ENCODE measurements at regions not wholly inside any gene's neighbourhood (a gene's known extent, or its start where the extent isn't known, plus 50 kb on each side); places are given as distances from the start of the nearest gene placed in this dataset.
A peak's percentile ranks its signal among the peaks of the same experiment; 100 is the strongest.
"Not testable (repeated sequence)": the region's sequence is repeated elsewhere in the genome, so short reads cannot be mapped to it uniquely, and the experiment has no call there.

DNA sequence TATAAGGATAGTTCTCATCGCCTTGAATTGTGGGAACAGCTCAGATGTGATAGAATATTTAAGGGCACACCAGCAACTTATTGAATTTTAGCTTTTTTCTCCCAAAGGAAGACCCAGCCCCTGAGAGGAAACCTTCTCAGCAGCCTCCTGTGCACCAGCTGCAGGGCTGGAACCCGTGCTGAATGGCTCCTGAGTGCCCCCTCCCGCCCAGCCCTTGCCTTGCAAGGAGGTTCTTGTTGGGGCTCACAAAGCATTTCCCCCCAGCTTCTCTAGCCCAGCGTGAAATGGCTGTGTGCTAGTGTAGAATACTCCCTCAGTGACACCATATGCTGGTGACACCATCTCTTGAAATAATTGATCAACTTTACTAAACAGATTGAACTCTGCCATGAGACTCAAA is 1227.4 kb downstream of the TMEM121 start:
- DNase-seq; H3K4me3 ChIP-seq; H3K27me3 ChIP-seq; H3K4me1 ChIP-seq; intact Hi-C loops (cut with DNase I); FAIRE-seq; H3K27ac ChIP-seq; H3K36me3 ChIP-seq; H3K9me3 ChIP-seq; ATAC-seq: not testable (repeated sequence)
- WGBS, 2 donors, result 27 to 31% methylated on average over 1 of the region's 4 CpGs

- FAIRE-seq, H3K4me1 ChIP-seq: not testable (repeated sequence)
Measured at GRCh38 chr14:106757444-106757843, 1231.1 kb downstream of the TMEM121 start.

GRCh38 chr14:106761886-106762816 is 1235.8 kb downstream of the TMEM121 start:
- 49 to 69% methylated on average over 3 to 12 of the region's 15 CpGs for WGBS, 2 donors
- H3K9me3 ChIP-seq; FAIRE-seq; intact Hi-C loops (cut with DNase I); H3K4me3 ChIP-seq; H3K4me1 ChIP-seq; H3K27ac ChIP-seq; H3K27me3 ChIP-seq; ATAC-seq; H3K36me3 ChIP-seq; DNase-seq: not testable (repeated sequence)

More at GRCh38 chr14:106757444-106757843, 1231.1 kb downstream of the TMEM121 start:
- DNase-seq; H3K27ac ChIP-seq; intact Hi-C loops (cut with DNase I); H3K9me3 ChIP-seq; H3K4me3 ChIP-seq; H3K27me3 ChIP-seq; ATAC-seq; H3K36me3 ChIP-seq: not testable (repeated sequence)
- WGBS, 2 donors, result 24 to 37% methylated on average over 4 to 5 of the region's 6 CpGs

DNA sequence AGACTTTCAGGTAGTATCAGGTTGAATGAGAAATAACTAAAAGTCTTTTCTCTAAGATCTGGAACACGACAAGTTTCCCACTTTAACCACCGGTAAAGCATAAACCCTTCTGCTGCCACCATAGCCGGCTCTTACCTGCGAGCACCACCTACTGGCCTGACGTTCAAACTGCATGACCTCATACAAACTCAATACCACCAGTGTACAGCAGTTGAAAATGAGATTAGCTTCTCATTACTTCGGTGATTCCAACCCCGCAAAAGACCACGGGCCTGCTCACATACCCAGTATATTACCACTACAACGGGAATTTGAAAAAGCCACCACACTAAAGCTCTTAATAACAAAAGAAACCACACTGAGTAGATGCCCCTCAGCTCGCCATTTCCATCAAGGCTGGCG is 1238.6 kb downstream of the TMEM121 start:
- H3K27ac ChIP-seq; H3K4me1 ChIP-seq; H3K27me3 ChIP-seq; intact Hi-C loops (cut with DNase I); FAIRE-seq; H3K9me3 ChIP-seq; DNase-seq; H3K36me3 ChIP-seq; H3K4me3 ChIP-seq: not testable (repeated sequence)
- ATAC-seq, result peak; percentile 74 to 88 (median 78)
- TF ChIP-seq, protein P1, sequence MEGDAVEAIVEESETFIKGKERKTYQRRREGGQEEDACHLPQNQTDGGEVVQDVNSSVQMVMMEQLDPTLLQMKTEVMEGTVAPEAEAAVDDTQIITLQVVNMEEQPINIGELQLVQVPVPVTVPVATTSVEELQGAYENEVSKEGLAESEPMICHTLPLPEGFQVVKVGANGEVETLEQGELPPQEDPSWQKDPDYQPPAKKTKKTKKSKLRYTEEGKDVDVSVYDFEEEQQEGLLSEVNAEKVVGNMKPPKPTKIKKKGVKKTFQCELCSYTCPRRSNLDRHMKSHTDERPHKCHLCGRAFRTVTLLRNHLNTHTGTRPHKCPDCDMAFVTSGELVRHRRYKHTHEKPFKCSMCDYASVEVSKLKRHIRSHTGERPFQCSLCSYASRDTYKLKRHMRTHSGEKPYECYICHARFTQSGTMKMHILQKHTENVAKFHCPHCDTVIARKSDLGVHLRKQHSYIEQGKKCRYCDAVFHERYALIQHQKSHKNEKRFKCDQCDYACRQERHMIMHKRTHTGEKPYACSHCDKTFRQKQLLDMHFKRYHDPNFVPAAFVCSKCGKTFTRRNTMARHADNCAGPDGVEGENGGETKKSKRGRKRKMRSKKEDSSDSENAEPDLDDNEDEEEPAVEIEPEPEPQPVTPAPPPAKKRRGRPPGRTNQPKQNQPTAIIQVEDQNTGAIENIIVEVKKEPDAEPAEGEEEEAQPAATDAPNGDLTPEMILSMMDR (IDR thresholded peaks at IDR 0.05), result peak; percentile 13 to 55 (median 36)
- WGBS, 2 donors, result 16 to 24% methylated on average over 11 of the region's 11 CpGs

DNA sequence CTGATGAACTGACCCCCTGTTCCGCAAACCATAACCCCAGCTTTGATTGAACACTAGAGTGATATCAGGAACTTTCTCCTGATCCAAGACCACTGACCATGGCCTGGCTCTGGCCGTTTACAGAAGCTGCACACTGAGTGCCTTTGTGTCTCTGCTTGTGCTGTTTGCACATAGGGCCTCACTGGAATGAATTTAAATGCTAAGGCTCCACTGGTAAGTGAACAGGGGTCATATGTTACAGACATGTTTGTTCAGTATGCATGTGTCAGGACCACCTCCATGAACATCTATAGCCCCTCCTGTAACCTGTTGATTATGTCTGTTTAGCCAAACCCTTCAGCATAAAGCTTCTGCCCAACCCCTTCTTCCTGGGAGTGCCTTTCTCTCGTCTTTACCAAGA is 1239.8 kb downstream of the TMEM121 start:
- Histone ChIP-seq H3K4me3 (no peak overlapping the region), H3K27me3 (no peaks in the 10 kb centered on the region), H3K9me3 (no peaks in the 10 kb centered on the region), H3K4me1 (no peaks in the 10 kb centered on the region), H3K36me3 (no peaks in the 10 kb centered on the region), H3K27ac (no peak overlapping the region)
- ATAC-seq (no peak), FAIRE-seq (no peak), DNase-seq (no peak)
- TF ChIP-seq, protein P1 (IDR thresholded peaks at IDR 0.05), result no peak
- 8 to 44% methylated on average over 2 to 3 of the region's 3 CpGs for WGBS, 2 donors
- intact Hi-C loops (cut with DNase I), result no loop called here

- H3K4me3 ChIP-seq; intact Hi-C loops (cut with DNase I); H3K27ac ChIP-seq; FAIRE-seq; H3K27me3 ChIP-seq; DNase-seq; H3K9me3 ChIP-seq; H3K4me1 ChIP-seq; H3K36me3 ChIP-seq; ATAC-seq: not testable (repeated sequence)
- 23 to 26% methylated on average over 4 to 5 of the region's 5 CpGs for WGBS, 2 donors
Measured at GRCh38 chr14:106766551-106767277, 1240.3 kb downstream of the TMEM121 start.

DNA sequence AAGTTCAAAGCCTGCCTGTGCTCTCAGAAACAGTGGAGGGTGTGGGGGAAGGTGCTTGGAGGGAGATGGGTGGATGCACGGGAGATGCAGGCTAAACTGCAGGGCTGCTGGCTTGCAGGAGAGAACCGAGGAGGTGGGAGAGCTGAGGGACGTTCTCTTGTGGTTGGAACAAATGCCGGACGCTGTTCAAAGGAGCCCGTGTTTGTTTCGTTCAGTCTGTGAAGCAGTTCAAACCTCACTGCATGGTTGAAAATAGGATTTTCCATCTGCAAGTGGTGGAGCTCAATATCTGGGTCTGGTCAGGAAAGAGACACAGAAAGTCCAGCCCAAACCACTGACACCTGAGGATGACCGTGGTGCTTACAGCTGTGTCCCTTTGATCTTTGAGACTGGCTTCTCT is 1241.8 kb downstream of the TMEM121 start:
- H3K4me1 ChIP-seq; DNase-seq; ATAC-seq; H3K4me3 ChIP-seq; H3K27ac ChIP-seq; FAIRE-seq; H3K9me3 ChIP-seq; H3K27me3 ChIP-seq; H3K36me3 ChIP-seq; intact Hi-C loops (cut with DNase I): not testable (repeated sequence)
- 35 to 49% methylated on average over 8 of the region's 8 CpGs for WGBS, 2 donors

GRCh38 chr14:106768972-106769700 is 1242.8 kb downstream of the TMEM121 start:
- H3K4me1 ChIP-seq; ATAC-seq; DNase-seq; H3K9me3 ChIP-seq; FAIRE-seq; H3K27ac ChIP-seq; H3K27me3 ChIP-seq; intact Hi-C loops (cut with DNase I); H3K36me3 ChIP-seq; H3K4me3 ChIP-seq: not testable (repeated sequence)
- 46 to 51% methylated on average over 8 of the region's 8 CpGs for whole genome bisulfite sequencing, 2 donors

DNA sequence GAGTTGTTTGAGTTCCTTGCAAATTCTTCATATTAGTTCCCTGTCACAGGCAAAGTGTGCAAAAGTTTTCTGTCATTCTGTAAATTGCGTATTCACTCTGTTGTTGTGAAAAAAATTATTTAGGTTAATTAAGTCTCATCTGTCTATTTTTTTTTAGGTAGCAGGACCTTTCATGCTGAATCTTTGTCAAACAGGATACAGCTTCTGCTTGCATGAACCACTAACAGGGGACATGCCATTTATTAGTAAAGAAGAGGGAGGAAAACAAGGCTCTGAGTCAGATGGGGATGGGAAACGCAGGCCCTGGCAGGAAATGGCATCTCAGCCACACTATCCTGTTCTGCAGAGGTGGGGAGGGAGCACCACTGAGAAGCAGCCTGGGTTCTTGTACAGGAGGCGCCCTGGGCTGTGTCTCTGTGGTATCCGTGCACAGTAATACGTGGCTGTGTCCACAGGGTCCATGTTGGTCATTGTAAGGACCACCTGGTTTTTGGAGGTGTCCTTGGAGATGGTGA is 1243.8 kb downstream of the TMEM121 start:
- H3K4me1 ChIP-seq; H3K36me3 ChIP-seq; H3K27ac ChIP-seq; DNase-seq; FAIRE-seq; H3K9me3 ChIP-seq; ATAC-seq; H3K27me3 ChIP-seq; H3K4me3 ChIP-seq; intact Hi-C loops (cut with DNase I): not testable (repeated sequence)
- 49 to 61% methylated on average over 1 of the region's 5 CpGs for WGBS, 2 donors
